Kidney epithelial cell (primary cell): ENCODE measurements at regions not wholly inside any gene's neighbourhood (a gene's known extent, or its start where the extent isn't known, plus 50 kb on each side); places are given as distances from the start of the nearest gene placed in this dataset.
"Not testable (repeated sequence)": the region's sequence is repeated elsewhere in the genome, so short reads cannot be mapped to it uniquely, and the experiment has no call there.

Experiments
- DNase-seq: peaks from one replicate; pipeline ENCODE4 v3.0.0-alpha.2; 2010; ENCODE audit warnings: low read depth
- H3K27me3 ChIP-seq: 2 replicates; pipeline ENCODE4 v1.6.0; 2011; ENCODE audit warnings: low read length; ENCODE audit not compliant: control insufficient read depth, insufficient read depth
- H3K36me3 ChIP-seq: 2 replicates; pipeline ENCODE4 v1.5.1; 2011; ENCODE audit warnings: low read length; ENCODE audit not compliant: control insufficient read depth, insufficient read depth
- H3K4me3 ChIP-seq: 2 replicates; pipeline ENCODE4 v1.5.1; 2011; ENCODE audit warnings: low read depth, mild to moderate bottlenecking, control low read depth, low read length
- CTCF ChIP-seq: IDR thresholded peaks from 2 replicates; pipeline ENCODE4 v1.5.1; 2011; ENCODE audit warnings: mild to moderate bottlenecking, moderate library complexity, low read length, control low read depth, inconsistent platforms; ENCODE audit not compliant: insufficient read depth, poor library complexity, severe bottlenecking

- no peaks in the 10 kb centered on the region for H3K36me3 ChIP-seq
- no peak for TF ChIP-seq CTCF
- no peak overlapping the region for H3K4me3 ChIP-seq
- DNase-seq, result no peak
- no peaks in the 10 kb centered on the region for H3K27me3 ChIP-seq
These were observed 118.4 kb upstream of the NR5A2 start for GRCh38 chr1:199909137-199909536.

GRCh38 chr1:199913318-199913717 is 114.2 kb upstream of the NR5A2 start:
- Histone ChIP-seq H3K4me3 (no peak overlapping the region), H3K36me3 (no peaks in the 10 kb centered on the region), H3K27me3 (no peaks in the 10 kb centered on the region)
- no peak for DNase-seq
- no peak for TF ChIP-seq CTCF

GRCh38 chr1:199914546-199914945 is 113.0 kb upstream of the NR5A2 start:
- TF ChIP-seq CTCF, result no peak
- Histone ChIP-seq H3K27me3 (no peaks in the 10 kb centered on the region), H3K36me3 (no peaks in the 10 kb centered on the region), H3K4me3 (no peak overlapping the region)
- DNase-seq, result no peak

- H3K27me3 ChIP-seq, result no peaks in the 10 kb centered on the region
- TF ChIP-seq CTCF, result no peak
- H3K4me3 ChIP-seq, result no peak overlapping the region
- DNase-seq, result no peak
- H3K36me3 ChIP-seq, result no peaks in the 10 kb centered on the region
These were observed 109.2 kb upstream of the NR5A2 start for GRCh38 chr1:199918196-199918769.

GRCh38 chr1:199920635-199921034 is 106.9 kb upstream of the NR5A2 start:
- TF ChIP-seq CTCF, result no peak
- no peaks in the 10 kb centered on the region for H3K36me3 ChIP-seq
- H3K4me3 ChIP-seq, result no peak overlapping the region
- no peaks in the 10 kb centered on the region for H3K27me3 ChIP-seq
- DNase-seq, result no peak

GRCh38 chr1:199929556-199929955 is 98.0 kb upstream of the NR5A2 start:
- Histone ChIP-seq H3K27me3 (no peaks in the 10 kb centered on the region), H3K36me3 (no peaks in the 10 kb centered on the region), H3K4me3 (no peak overlapping the region)
- no peak for DNase-seq
- no peak for TF ChIP-seq CTCF

- not testable (repeated sequence) for H3K36me3 ChIP-seq, H3K27me3 ChIP-seq, DNase-seq, H3K4me3 ChIP-seq
These were observed 97.4 kb upstream of the NR5A2 start for GRCh38 chr1:199930067-199930466.
